GM21447 (cell line): ENCODE measurements at regions not wholly inside any gene's neighbourhood (a gene's known extent, or its start where the extent isn't known, plus 50 kb on each side); places are given as distances from the start of the nearest gene placed in this dataset.

Experiments
- ATAC-seq: cut with Tn5 transposase; IDR thresholded peaks from one replicate; pipeline ENCODE4 v1.9.1; 2021; ENCODE audit not compliant: unreplicated experiment

DNA sequence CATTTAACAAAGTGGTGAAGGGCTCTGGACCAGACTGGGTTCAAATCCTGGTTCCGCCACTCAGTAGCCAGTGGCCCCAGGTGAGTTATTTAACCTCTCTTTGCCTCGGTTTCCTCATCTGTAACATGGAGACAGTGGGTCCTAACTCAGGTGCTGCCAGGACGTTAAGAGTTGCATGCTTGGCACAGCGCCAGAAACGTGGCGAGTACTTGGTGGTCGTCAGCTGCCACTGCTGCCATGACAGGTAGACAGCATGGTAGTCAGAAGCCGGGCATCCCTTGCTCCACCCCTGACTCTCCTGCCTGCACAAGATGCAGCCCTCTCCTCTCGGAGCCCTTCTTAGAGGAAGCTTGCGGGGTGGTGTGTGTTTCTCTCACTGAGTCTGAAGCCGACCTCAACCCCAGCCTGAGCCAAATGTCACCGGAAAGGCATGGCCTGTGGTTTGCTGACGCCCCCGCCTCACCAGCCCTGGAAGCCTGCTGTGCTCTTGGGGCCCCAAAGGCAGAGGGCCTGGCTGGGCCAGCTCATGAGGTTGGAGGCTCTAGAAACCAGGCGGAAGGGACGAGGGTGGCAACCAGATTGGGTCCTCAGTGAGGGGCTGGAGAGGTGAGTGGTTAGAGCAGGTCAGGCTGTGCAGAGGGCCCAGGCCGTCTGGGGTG lies 160.8 kb upstream of the TLE3 start:
- ATAC-seq = peak; percentile 41

DNA sequence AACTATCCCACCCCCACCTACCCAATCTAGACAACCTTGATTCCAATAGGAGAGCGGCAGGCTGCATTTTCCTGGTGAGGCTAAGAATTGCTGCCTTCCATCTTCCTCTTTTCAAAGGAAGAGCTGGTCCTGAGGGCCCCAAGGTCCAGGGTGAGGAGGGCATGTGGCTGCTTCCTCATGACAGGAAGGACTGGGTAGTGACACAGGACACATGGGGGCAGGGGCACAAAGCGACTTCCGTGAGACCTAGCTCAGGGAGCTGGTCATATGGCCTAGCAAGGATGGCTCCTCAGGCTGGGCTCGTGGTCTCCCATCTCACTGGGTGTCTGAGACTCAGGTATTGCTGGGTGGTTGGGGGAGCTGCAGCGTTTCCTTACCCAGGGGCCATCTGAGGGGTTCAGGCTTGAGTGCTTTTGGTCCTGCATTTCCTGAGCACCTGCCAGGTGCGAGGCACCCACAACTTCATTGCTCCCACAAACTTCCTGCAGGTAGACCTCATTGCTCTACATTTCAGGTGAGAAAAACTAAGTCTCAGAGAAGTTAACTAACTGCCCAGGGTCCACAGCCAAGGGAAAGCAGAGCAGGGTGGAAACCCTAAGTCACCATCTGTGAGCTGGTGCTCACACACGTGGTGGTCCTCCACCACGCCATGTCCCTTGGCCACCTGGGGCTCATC lies 160.0 kb upstream of the TLE3 start:
- ATAC-seq = no peak

DNA sequence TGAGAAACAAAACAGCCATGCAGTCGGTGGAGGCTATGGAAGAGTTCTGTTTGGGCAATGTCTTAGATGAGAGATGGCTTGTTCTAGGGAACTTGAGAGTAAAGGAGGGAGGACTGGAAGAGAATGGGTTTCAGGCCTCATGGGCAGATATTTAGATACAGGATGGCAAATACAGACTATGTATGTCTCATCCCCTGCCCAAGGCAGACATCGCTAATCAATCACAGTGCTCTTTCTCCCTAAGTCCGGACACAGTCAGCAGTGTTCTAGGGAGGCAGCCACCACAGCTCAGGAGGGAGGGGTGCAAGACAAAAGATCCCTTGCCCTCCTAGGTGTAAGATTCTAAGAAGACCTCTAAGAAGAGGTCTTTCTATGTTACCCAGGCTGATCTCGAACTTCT lies 159.3 kb upstream of the TLE3 start:
- ATAC-seq = no peak

DNA sequence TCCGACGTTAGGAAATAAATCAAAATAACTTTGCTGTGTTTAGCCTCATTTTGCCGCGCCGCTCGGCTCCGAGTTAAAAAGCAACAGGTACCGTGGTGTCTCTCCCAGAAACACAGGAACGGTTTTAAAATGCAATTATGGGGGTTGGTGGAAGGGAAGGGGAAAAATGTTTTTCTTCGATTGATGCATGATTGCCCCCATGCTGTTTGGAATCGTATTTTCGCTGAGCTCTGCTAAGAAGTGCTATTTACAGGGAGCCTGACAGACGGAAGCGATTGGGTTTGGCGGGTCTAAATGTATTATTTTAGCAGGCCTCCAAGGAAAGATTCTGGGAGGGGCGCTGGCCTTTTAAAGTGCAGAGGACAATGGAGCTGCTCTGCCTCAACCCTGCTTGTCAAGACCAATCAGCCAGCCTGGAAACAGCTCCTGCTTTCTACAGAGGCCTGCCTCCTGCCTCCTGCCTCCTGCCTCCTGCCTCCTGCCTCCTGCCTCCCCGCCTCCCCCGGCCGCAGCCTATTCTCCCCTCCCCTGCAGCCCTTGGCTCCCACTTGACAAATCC lies 156.7 kb upstream of the TLE3 start:
- no peak for ATAC-seq

DNA sequence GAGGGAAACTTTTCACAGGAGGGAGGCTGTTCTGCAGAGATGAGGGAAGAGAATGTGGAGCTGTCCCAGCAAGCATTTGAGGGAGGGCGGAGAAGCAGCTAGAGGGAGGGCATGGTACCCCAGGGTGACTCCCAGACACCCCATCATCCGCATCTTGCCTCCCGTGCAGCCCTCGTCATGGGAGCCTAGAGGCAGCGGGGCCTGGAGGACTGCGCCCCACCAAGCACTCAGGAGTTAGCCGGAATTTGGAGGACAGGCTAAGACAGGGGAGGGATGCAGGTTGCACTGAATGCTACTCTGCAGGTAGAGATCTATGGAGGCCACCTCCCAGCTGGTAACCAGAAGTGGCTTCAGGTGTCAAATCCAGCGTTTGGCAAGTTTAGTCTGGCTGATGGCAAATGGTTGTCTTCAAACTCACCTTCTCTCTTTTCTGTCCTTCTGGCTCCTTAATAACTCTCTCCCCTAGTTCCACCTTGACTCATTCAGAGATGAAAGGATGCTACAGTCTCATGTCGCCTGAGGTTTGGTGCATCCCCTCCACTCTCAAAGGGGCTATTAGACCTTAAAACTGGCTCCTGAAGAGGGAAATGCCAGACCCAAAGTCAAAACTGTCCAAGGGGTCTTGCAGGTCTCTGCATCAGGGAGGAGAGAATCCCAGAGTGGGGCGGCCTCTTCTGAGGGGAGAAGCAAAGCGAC lies 155.9 kb upstream of the TLE3 start:
- no peak for ATAC-seq

DNA sequence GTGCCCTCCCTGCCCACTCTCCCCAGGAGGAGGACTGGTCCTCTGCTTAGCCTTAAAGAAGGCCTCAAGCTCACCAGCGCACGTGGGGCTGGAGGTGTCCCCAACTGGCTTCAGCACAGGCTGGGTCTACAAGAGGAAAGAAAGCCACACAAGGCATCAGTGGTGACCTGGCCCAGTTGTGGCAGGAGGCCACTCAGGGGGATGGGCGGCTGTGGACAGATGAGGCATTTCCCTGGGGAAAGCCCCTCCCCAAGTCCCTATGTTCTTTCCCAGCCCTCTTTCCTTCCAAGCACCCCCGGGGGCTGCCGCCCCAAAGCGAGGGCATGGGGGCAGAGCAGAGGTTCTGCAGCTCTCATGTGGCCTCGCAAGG lies 155.2 kb upstream of the TLE3 start:
- no peak for ATAC-seq

DNA sequence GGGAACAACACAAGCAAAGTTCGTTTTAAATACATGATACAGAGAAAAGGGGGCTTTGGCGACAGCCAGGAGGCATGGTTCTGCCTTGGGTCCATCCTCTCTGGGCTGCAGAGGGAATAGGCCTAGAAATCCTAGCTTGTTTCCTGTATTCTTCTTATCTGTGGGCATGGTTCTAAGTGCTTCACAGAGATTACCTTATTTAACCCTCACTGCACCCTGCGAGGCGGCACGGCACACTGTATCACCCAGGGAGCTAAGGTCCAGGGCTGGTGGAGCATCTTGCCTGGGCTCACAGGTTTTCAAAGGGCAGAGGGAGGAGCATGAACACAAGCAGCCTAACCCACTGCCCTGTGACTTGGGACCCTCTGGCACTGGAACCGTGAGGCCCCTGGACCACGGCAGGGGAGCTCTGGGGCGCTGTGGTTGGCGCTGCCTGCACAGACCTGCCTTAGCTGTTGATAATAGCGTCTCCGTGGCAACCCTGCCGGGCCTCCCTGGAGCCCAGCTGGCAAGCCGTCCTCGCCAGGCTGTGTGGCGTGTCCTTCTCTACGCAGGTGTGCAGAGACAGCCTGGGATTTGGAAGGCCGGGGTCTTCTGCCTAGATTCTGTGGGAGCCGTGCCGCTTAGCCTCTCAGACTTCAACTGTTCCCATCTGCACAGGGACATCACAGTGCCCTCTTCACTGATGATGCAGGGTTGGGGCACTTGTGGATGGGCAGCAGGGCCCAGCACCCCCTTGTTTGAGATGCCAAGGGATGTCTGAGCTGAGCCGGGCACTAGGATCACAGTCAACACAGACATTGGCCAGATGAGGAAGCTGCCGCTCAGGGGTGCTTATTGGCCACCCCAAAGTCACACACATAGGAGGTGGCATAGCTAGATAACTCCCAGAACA lies 154.6 kb upstream of the TLE3 start:
- no peak for ATAC-seq

DNA sequence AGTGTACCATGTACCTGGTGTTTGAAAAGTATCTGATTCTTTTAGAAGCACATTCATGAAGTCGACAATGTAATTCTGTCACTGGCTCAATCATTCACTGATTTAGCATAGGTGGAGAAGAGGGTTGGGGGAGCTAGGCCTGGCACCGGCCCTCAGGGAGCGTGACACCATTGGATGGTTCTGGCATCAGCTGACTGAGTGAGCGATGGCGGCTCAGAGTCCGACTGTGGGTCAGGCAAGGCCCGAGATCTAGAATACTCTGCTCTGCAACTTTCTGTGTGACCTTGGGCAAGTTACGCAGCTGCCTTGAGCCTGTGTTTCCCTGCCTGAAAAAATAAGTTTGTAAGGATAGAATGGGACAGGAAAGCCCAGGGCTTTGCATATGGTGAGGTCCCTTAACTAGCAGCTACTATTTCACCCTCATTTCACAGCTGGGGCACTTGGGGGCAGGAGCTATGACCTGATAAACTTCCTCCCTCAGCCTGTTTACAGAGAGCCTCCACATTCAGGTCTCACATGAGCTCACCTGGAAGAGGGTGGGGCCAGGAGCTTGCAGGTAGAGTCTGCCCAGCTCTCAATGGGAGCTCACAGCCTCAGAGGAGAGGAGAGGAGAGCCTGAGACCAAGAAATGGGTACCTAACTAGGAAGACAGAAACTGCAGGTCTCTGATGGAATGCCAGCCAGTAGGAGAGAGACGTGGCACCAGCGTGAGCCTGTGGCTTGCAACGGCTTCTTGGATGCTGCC lies 153.7 kb upstream of the TLE3 start:
- no peak for ATAC-seq

DNA sequence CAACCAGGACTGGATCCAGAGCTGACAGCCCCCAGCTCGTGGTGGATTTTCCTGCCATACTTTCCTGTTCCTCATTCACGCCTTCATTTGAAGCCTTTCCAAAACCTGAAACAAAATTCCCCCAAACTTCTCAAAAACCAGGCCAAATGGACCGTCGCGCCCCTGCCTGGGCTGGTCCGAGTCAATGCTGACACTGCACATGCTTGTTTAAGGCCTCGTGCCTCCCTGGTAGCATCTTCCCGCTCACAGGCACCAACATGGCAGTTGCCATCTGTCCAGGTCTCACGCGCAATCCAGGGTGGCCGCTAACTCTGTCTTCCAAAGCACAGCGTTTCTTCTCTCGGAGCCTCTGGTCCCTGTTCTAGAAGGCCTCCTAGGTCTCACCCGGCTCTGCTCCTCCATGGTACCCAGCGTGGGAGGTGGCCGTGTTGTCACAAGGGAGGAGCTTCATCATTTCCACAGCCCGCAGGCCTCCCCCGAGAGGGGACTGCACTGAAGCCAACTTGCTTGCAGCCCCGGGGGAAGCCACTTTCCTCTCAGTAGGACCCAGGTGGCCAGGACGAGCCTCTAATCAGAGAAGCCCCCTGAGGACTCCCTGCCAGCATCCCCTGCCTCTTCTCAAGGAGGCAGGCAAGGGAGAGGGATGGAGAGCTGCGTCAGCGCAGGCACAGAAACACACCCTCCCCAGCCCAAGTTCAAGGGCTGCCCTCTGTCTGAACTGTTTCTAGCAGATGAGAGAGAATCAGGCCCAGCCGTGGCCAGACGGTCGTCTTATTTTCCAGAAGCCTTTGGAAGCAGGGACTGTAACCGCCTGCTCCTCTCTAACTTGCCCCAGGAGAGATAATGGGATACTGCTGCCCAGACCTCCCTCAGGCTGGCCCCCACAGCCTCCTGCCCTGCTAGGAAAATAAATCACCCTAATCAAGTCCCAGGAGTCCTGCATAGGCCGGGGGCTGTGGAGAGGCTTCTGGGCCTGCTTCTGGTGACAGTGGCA lies 152.8 kb upstream of the TLE3 start:
- no peak for ATAC-seq

DNA sequence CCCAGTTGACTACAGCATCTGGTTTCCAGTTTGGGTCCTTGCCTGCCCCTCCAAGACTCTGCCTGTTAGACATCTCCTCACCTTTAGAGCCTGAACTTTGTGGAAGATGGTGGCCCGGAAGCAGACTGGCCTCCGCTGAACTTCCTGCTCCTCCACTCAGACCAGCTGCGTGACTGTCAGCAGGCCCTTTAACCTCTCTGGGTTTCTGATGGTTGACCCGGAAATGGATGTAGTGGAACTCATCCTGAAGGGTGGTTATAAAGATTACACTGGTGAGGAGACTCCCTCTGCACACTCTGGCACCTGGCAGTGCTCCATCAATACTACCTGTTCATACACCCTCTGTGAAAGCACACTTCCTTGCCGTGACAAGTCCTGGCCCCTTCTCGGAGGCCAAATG lies 151.9 kb upstream of the TLE3 start:
- no peak for ATAC-seq

DNA sequence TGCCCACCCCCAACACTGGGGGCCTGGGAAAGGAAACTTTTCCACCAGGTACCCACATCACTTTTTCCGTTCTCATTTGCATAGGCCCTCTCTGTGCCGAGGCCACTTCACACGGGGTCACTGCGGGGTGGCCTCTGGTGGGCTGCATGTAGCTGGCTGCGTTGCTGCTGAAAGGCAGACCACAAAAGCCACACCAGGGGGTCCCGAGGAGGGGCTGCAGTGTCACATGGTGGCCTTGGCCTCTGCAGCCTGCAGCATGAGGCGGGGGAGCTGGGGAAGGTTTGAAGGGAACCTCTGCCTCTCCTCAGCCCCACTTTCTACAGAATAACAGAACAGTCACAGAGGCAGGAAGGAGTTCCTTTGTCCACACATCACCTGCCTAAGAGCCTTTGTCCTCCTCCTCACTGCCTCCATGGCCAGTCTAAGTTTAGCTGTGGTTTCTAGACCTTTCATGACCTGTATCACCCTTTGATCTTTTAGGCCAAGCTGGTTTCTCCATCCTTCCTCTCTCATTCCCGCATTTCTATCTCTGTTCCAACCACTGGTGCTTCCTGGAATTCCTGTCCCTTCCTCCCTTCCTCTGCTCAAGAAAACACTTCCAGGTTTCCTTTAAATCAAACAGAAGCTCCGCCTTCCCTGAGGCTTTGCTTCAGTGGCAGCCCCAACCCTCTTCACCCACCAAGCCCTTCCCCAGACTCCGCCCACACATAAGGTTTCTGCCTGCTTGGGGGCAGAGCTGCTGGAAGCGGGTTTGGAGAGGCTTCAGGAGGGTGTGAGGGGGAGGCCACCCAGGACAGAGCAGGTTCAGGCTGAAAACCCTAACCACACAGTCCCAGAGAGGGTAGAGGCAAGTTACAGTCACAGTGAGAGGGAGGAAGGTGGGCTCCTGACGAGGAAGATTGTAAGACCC lies 150.7 kb upstream of the TLE3 start:
- no peak for ATAC-seq

DNA sequence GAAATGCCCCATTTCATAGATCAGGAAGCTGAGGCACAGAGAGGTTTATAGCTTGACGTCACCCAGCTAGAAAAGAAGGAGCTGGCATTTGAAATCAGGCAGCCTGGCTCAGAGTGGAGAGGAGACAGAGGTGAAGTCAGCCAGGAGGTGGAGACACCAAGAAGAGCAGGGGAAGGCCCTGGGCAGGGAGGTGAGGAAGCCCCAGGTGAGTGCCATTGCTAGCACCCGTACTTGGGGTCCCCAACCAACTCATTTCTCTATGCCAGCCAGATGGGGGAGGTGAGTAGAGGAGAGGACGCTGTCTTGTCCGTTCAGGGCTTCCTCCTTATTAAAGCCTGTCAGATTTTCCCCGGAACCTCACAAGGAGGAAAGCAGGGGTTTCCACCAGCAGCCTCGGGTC lies 149.6 kb upstream of the TLE3 start:
- no peak for ATAC-seq

DNA sequence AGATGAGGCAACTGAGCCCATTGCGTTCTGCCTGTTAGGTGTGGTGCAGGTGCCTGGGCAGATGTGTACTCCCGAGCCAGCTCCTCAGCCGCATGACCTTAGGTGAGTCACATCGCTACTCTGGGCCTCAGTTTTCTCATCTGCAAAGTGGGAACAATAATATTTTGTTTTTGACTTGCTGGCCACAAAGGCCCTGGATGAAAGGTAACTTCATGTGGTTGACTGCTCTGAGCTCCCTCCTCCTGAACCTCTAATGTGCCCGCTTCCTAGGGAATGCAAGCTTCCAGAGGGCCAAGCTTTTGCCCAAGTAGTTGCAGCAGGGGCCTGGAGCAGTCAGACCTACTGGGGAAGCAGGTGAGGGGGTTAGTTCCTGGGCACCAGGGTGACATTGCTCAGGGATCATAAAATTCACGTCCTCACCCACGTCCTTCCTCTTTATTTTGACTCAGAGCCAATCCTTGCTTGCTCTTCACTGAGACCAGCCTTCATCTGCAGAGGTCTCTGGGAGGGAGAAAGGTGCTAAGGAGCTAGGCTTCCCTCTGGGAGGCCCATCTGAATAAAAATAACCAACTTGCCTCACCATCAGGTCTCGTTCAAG lies 149.0 kb upstream of the TLE3 start:
- ATAC-seq = no peak

DNA sequence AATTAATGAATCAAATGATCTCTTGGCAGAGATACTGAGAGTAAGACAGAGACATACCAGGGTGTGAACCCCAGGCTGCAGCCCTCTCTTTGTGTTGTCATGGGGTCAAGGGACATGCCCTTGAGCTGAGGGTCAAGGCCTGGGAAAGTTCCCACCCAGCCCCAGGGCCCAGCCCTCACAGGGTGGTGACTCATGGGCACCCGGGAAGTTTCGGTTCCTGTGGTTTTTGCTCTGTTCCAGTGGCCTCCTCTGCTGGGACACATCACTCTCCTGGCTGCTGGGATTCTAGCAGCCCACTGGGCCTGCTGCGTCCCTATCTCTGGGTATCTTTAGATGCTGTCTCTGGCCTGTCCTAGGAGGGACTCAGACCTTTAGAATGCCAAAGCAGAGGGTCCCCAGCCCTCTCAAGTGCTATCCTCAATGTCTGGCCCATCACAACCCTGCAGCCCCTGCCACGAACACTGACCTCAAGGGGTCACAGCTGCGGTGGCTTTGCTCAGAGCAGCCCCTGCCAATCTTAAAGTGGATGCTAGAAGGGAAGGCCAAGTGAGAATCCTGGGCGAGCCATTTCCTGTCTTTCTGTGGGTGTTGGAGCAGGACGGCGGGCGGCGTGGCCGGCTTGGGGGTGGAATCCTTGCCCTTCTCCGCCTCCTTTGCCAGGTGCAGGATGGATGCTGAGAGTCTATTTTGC lies 148.4 kb upstream of the TLE3 start:
- ATAC-seq = peak; percentile 57

DNA sequence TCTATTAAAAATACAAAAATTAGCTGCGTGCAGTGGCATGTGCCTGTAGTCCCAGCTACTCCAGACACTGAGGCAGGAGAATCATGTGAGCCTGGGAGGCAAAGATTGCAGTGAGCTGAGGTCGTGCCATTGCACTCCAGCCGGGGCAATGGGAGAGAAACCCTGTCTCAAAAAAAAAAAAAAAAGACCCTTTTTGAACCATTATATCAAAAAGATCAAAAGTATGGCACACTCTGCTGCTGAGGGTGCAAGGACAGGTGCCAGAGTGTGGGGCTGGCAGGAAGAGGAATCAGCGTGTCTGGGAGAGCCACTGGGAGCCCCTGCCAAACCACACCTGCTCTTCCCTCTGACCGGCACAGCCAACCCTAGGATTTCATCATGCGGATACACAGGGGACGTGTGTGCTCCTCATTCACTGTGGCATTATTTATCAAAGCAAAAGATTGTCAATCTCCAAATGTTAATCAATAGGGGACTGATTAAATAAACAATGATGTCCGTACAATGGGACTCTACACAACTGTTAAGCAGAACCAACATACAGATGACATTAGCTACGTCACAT lies 147.3 kb upstream of the TLE3 start:
- no peak for ATAC-seq

DNA sequence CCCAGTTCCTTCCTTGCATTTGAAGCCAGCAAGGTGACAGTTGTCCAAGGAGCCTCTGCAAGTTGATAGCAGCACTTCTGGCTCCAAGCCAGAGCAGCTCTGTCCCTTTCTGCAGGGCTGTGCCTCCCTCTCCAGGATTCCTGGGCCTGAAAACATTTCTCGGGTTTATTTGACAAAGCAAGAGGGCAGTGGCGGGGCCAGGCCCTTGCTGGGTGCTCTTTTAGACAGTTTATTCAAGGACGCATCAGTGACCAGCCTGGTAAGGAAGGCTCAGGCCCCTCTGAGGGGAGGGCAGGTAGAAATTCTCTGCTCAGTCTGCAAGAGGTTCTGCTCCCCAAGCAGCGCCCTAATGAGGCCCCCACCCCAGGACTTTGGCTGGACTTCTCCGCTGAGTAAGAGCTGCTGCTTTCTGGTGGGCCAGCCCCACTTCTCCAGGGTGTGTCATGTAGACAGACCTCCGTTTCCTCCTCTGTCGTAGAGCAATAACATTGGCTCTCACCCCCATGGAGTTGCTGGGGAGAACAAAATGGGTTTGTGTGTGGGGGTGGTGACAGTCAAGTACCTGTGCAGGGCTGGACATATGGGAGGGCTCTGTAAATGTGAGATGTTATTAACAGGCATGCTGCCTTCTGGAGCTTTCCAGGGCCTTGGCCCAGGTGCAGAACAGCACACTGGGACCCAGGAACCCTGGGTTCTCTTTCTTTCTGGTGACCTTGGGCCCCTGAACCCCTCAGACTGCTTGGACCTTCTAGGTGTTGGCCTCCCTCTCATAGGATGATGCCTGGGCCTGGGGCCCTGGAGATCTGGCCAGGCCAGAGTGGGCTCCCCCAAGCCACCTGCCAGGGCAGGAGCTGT lies 146.2 kb upstream of the TLE3 start:
- no peak for ATAC-seq
